ENCODE measurements at regions not wholly inside any gene's neighbourhood (a gene's known extent, or its start where the extent isn't known, plus 50 kb on each side); places are given as distances from the start of the nearest gene placed in this dataset.

DNA sequence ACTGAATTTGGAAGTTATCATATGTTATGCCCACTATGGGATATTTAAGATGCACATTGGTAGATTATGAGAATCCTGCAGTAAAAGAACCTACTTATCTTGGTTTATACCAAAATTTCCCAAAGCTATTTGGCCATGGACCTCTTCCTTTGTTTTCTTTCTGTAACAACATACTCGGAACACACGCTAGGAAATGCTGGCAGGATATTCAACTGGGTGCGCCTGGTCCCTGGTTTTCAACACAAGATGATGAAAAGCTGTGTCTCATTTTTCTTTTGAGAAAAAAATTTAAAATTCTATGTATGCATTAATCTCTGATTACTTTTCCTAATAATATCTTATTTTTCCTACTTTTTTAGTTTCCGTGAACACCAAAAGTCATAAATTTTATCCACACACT, 128.5 kb upstream of the NRP1 start:
- TF ChIP-seq, protein P1, sequence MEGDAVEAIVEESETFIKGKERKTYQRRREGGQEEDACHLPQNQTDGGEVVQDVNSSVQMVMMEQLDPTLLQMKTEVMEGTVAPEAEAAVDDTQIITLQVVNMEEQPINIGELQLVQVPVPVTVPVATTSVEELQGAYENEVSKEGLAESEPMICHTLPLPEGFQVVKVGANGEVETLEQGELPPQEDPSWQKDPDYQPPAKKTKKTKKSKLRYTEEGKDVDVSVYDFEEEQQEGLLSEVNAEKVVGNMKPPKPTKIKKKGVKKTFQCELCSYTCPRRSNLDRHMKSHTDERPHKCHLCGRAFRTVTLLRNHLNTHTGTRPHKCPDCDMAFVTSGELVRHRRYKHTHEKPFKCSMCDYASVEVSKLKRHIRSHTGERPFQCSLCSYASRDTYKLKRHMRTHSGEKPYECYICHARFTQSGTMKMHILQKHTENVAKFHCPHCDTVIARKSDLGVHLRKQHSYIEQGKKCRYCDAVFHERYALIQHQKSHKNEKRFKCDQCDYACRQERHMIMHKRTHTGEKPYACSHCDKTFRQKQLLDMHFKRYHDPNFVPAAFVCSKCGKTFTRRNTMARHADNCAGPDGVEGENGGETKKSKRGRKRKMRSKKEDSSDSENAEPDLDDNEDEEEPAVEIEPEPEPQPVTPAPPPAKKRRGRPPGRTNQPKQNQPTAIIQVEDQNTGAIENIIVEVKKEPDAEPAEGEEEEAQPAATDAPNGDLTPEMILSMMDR (IDR thresholded peaks at IDR 0.05; ENCODE audit: borderline replicate concordance, extremely low read depth, low read length, poor library complexity, severe bottlenecking): no peak
- TF ChIP-seq EZH2 (IDR thresholded peaks at IDR 0.05; ENCODE audit: borderline replicate concordance, low read depth, low read length, severe bottlenecking): no peak
- Histone ChIP-seq H3K36me3 (ENCODE audit: insufficient read depth, low read length) (no peaks in the 10 kb centered on the region), H3K27me3 (ENCODE audit: insufficient read depth, low read length, poor library complexity) (no peaks in the 10 kb centered on the region), H3K9ac (ENCODE audit: low read depth, low read length) (no peak overlapping the region), H3K9me3 (ENCODE audit: insufficient read depth, low read length, severe bottlenecking) (no peaks in the 10 kb centered on the region), H4K20me1 (ENCODE audit: insufficient read depth, low read length) (no peaks in the 10 kb centered on the region), H3K4me2 (ENCODE audit: insufficient read depth, low read length) (no peak overlapping the region), H2AFZ (ENCODE audit: low read depth, low read length) (no peak overlapping the region), H3K4me3 (ENCODE audit: low read depth in 1 of 2, low read length in 2 of 2) (no peak overlapping the region), H3K79me2 (ENCODE audit: insufficient read depth, low read length) (no peaks in the 10 kb centered on the region), H3K4me1 (ENCODE audit: insufficient read depth, low read length) (no peaks in the 10 kb centered on the region), H3K27ac (ENCODE audit: low read length) (no peak overlapping the region)
- no peak for ATAC-seq (ENCODE audit: insufficient read depth, low read depth)
- DNase-seq: no peak

DNA sequence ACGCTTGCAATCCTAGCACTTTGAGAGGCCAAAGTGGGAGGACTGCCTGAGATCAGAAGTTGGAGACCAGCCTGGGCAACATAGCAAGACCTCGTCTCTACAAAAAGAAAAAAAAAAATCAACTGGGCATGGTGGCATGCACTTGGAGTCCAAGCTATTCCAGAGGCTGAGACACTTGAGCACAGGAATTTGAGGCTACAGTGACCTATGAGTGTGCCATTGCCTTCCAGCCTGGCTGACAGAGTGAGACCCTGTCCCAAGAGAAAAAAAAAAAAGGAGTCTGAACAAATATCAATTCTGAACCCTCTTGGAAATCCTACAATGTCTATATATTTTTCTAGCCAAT, 126.8 kb upstream of the NRP1 start:
- Histone ChIP-seq H3K9ac (ENCODE audit: low read depth, low read length) (no peak overlapping the region), H3K27me3 (ENCODE audit: insufficient read depth, low read length, poor library complexity) (no peaks in the 10 kb centered on the region), H2AFZ (ENCODE audit: low read depth, low read length) (no peak overlapping the region), H3K9me3 (ENCODE audit: insufficient read depth, low read length, severe bottlenecking) (no peaks in the 10 kb centered on the region), H3K4me2 (ENCODE audit: insufficient read depth, low read length) (no peak overlapping the region), H3K4me3 (ENCODE audit: low read depth in 1 of 2, low read length in 2 of 2) (no peak overlapping the region), H3K27ac (ENCODE audit: low read length) (no peak overlapping the region), H3K79me2 (ENCODE audit: insufficient read depth, low read length) (no peaks in the 10 kb centered on the region), H3K4me1 (ENCODE audit: insufficient read depth, low read length) (no peaks in the 10 kb centered on the region), H4K20me1 (ENCODE audit: insufficient read depth, low read length) (no peaks in the 10 kb centered on the region), H3K36me3 (ENCODE audit: insufficient read depth, low read length) (no peaks in the 10 kb centered on the region)
- DNase-seq (no peak), ATAC-seq (ENCODE audit: insufficient read depth, low read depth) (no peak)
- TF ChIP-seq EZH2 (IDR thresholded peaks at IDR 0.05; ENCODE audit: borderline replicate concordance, low read depth, low read length, severe bottlenecking): no peak
- TF ChIP-seq, protein P1 (IDR thresholded peaks at IDR 0.05; ENCODE audit: borderline replicate concordance, extremely low read depth, low read length, poor library complexity, severe bottlenecking): no peak

DNA sequence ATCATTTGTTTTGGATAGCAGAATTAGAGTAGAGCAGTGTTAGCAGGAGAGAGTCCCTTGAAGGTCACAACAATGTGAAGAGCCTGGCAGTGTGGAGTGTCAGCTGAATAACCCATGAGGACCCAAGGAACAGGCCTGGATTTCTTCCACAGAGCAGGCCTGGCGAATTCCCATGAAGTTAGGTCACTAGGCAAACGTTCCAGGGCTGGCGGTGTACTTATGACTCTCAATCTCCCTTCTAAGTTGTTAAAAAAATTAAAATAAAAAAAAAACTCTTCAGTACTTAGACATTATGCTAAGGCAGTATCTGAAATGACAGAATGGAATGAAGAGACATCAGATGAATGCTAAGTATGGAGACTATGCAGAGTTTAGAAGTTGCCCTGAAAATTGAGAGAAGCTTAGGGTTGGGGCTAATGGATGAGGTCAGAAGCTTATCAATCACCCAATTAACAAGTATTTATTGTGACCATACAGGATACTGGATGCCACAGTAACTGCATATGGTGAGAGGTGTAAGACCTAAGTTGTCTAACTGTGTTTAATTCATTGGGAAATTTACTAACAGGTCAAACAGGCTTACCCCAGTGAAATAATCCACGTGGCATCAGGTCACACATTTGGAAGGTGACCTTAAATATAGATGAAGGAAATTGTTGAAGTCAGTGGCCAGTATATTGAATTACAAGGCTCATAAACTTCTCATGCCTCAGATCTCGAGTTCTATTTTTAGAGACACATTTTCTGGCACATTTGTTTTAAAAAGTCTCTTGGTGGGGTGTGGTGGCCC, 126.2 kb upstream of the NRP1 start:
- DNase-seq (no peak), ATAC-seq (ENCODE audit: insufficient read depth, low read depth) (no peak)
- TF ChIP-seq, protein P1 (IDR thresholded peaks at IDR 0.05; ENCODE audit: borderline replicate concordance, extremely low read depth, low read length, poor library complexity, severe bottlenecking): no peak
- TF ChIP-seq EZH2 (IDR thresholded peaks at IDR 0.05; ENCODE audit: borderline replicate concordance, low read depth, low read length, severe bottlenecking): no peak
- H3K36me3 ChIP-seq (ENCODE audit: insufficient read depth, low read length): no peaks in the 10 kb centered on the region
- H3K79me2 ChIP-seq (ENCODE audit: insufficient read depth, low read length): no peaks in the 10 kb centered on the region
- H3K4me2 ChIP-seq (ENCODE audit: insufficient read depth, low read length): no peak overlapping the region
- H3K27ac ChIP-seq (ENCODE audit: low read length): no peak overlapping the region
- H2AFZ ChIP-seq (ENCODE audit: low read depth, low read length): no peak overlapping the region
- H3K9ac ChIP-seq (ENCODE audit: low read depth, low read length): no peak overlapping the region
- H3K27me3 ChIP-seq (ENCODE audit: insufficient read depth, low read length, poor library complexity): no peaks in the 10 kb centered on the region
- no peaks in the 10 kb centered on the region for H4K20me1 ChIP-seq (ENCODE audit: insufficient read depth, low read length)
- H3K4me1 ChIP-seq (ENCODE audit: insufficient read depth, low read length): no peaks in the 10 kb centered on the region
- no peaks in the 10 kb centered on the region for H3K9me3 ChIP-seq (ENCODE audit: insufficient read depth, low read length, severe bottlenecking)
- no peak overlapping the region for H3K4me3 ChIP-seq (ENCODE audit: low read depth in 1 of 2, low read length in 2 of 2)
